HCT116 (cell line): ENCODE measurements at regions not wholly inside any gene's neighbourhood (a gene's known extent, or its start where the extent isn't known, plus 50 kb on each side); places are given as distances from the start of the nearest gene placed in this dataset.
"Not testable (repeated sequence)": the region's sequence is repeated elsewhere in the genome, so short reads cannot be mapped to it uniquely, and the experiment has no call there.

Source experiments
- ATAC-seq: fragments of 200-7000 bp; cut with Tn5 transposase; 2 replicates; pipeline ENCODE4 v1.9.1; 2020; ENCODE audit warnings: mild to moderate bottlenecking, moderate library complexity
- BruUV-seq: library from RNA; stranded (reverse); fragments of 400-500 nt; replicated peaks from 2 replicates; lab custom pipeline; 2021; lab: Mats Ljungman, UMichigan
- CTCF ChIA-PET: fragments of 300-600 bp; sonication (Branson Sonifier 250); formaldehyde crosslinking; loops from one replicate; lab custom pipeline; 2021; ENCODE audit warnings: antibody characterized with exemption; lab: Charles Lee
- POLR2A ChIA-PET: fragments of 300-600, 350-600 bp; sonication (Branson Sonifier 250); formaldehyde crosslinking; loops from one replicate; lab custom pipeline; 2021; ENCODE audit warnings: antibody characterized with exemption; lab: Charles Lee
- RAD21 ChIA-PET, 2 experiments: fragments of 300-600 bp; sonication (Branson Sonifier 250); formaldehyde crosslinking; loops; one replicate each; lab custom pipeline; 2023; ENCODE audit warnings: low total read pairs in 2 of 2; ENCODE audit not compliant: uncharacterized antibody in 2 of 2, unreplicated experiment in 2 of 2, low non-redundant PET in 1 of 2; lab: Charles Lee
- DNase-seq: peaks from one replicate; pipeline ENCODE4 v3.0.0-alpha.2; 2010; ENCODE audit warnings: low read depth, low spot score
- H2AFZ ChIP-seq: fragments of 200-600 bp; shearing (Covaris generic), sonication (generic); 2 replicates; pipeline ENCODE4 v1.6.1; 2017; ENCODE audit warnings: low read depth, mixed run types, mixed read lengths, antibody characterized with exemption, low read length; ENCODE audit not compliant: poor library complexity, severe bottlenecking
- H3K27ac ChIP-seq: 2 replicates; pipeline ENCODE4 v1.5.1; 2012; ENCODE audit warnings: low read depth, low read length
- H3K27me3 ChIP-seq: fragments of 200-600 bp; sonication (generic); 2 replicates; pipeline ENCODE4 v1.6.1; 2016; ENCODE audit warnings: mixed run types, low read length, mixed read lengths; ENCODE audit not compliant: insufficient read depth
- H3K36me3 ChIP-seq, 2 experiments: fragments of 200-500 bp in 1 of 2; fragments of 200-600 bp in 1 of 2; sonication (Bioruptor generic) in 1 of 2; sonication (generic) in 1 of 2; 2 replicates each; pipeline versions ENCODE4 v1.5.1 to v1.6.1; 2014 to 2016; ENCODE audit warnings: low read length in 2 of 2, inconsistent platforms in 1 of 2, mixed read lengths in 1 of 2, mixed run types in 1 of 2; ENCODE audit not compliant: insufficient read depth in 2 of 2, control insufficient read depth in 1 of 2
- H3K4me1 ChIP-seq, 2 experiments: fragments of 200-600 bp in 1 of 2; sonication (generic) in 1 of 2; 2 replicates each; pipeline versions ENCODE4 v1.5.1 to v1.6.1; 2012 to 2017; ENCODE audit warnings: low read length in 2 of 2, inconsistent platforms in 1 of 2, mild to moderate bottlenecking in 1 of 2, mixed read lengths in 1 of 2, mixed run types in 1 of 2, moderate library complexity in 1 of 2; ENCODE audit not compliant: insufficient read depth in 2 of 2, control insufficient read depth in 1 of 2
- H3K4me2 ChIP-seq: fragments of 200-600 bp; sonication (generic); 2 replicates; pipeline ENCODE4 v1.6.1; 2017; ENCODE audit warnings: mixed run types, low read length, mixed read lengths
- H3K4me3 ChIP-seq, 2 experiments: fragments of 200-600 bp in 1 of 2; sonication (generic) in 1 of 2; replicated peaks in 1 of 2; 2 replicates each; pipeline ENCODE4 v1.5.1; 2011 to 2016; ENCODE audit warnings: low read length in 2 of 2, control low read depth in 1 of 2, low read depth in 1 of 2, mild to moderate bottlenecking in 1 of 2, mixed read lengths in 1 of 2, mixed run types in 1 of 2
- H3K79me2 ChIP-seq: fragments of 200-600 bp; sonication (generic); 2 replicates; pipeline ENCODE4 v1.6.1; 2017; ENCODE audit warnings: mild to moderate bottlenecking, mixed run types, low read length, moderate library complexity, mixed read lengths; ENCODE audit not compliant: insufficient read depth
- H3K9ac ChIP-seq: fragments of 200-600 bp; sonication (generic); 2 replicates; pipeline ENCODE4 v1.6.1; 2016; ENCODE audit warnings: low read length, mixed read lengths
- H3K9me2 ChIP-seq: fragments of 200-600 bp; sonication (generic), shearing (Covaris generic); 2 replicates; pipeline ENCODE4 v1.6.1; 2017; ENCODE audit warnings: mixed run types, mild to moderate bottlenecking, moderate library complexity; ENCODE audit not compliant: insufficient read depth
- H3K9me3 ChIP-seq, 2 experiments: fragments of 200-500 bp in 1 of 2; fragments of 200-600 bp in 1 of 2; sonication (Bioruptor generic) in 1 of 2; sonication (generic) in 1 of 2; 2 replicates each; pipeline ENCODE4 v1.6.1; 2014 to 2017; ENCODE audit warnings: low read length in 2 of 2, mixed read lengths in 2 of 2, inconsistent platforms in 1 of 2, low read depth in 1 of 2, mild to moderate bottlenecking in 1 of 2, mixed run types in 1 of 2, moderate library complexity in 1 of 2; ENCODE audit not compliant: control insufficient read depth in 1 of 2, insufficient read depth in 1 of 2
- H4K20me1 ChIP-seq: fragments of 200-600 bp; sonication (generic), shearing (Covaris generic); 2 replicates; pipeline ENCODE4 v1.6.1; 2017; ENCODE audit warnings: mixed run types, mild to moderate bottlenecking, moderate library complexity; ENCODE audit not compliant: insufficient read depth
- ATF3 ChIP-seq: IDR thresholded peaks from 2 replicates; pipeline ENCODE4 v1.6.1; 2012
- CEBPB ChIP-seq: IDR thresholded peaks from 2 replicates; pipeline ENCODE4 v1.6.1; 2012; ENCODE audit warnings: low read depth
- ELF1 ChIP-seq: IDR thresholded peaks from 2 replicates; pipeline ENCODE4 v1.6.1; 2012; ENCODE audit warnings: low read depth, borderline replicate concordance
- EZH2 ChIP-seq: fragments of 200-600 bp; sonication (generic); IDR thresholded peaks from 2 replicates; pipeline ENCODE4 v1.6.1; 2017; ENCODE audit warnings: antibody characterized with exemption, mixed run types
- POLR2AphosphoS5 ChIP-seq: IDR thresholded peaks from 2 replicates; pipeline ENCODE4 v1.6.1; 2011; ENCODE audit warnings: mild to moderate bottlenecking, low read depth, low read length, moderate library complexity
- SIN3A ChIP-seq: IDR thresholded peaks from 2 replicates; pipeline ENCODE4 v1.6.1; 2012; ENCODE audit warnings: low read depth
- SP1 ChIP-seq: IDR thresholded peaks from 2 replicates; pipeline ENCODE4 v1.6.1; 2012; ENCODE audit warnings: low read depth
- SRF ChIP-seq: IDR thresholded peaks from 2 replicates; pipeline ENCODE4 v1.6.1; 2012; ENCODE audit warnings: low read depth
- TCF7L2 ChIP-seq: IDR thresholded peaks from 2 replicates; pipeline ENCODE4 v1.7.0; 2011; ENCODE audit warnings: borderline replicate concordance, inconsistent platforms; ENCODE audit not compliant: insufficient read depth, insufficient read length; ENCODE audit errors: extremely low read depth
- ZFX ChIP-seq: fragments of 450-650 bp; IDR thresholded peaks from 2 replicates; pipeline ENCODE4 v1.6.1; 2017
- ZNF274 ChIP-seq: fragments of 200-500 bp; sonication (Bioruptor generic); IDR thresholded peaks from 2 replicates; pipeline ENCODE4 v1.6.1; 2014; ENCODE audit warnings: mild to moderate bottlenecking, low read depth, low read length, inconsistent platforms
- intact Hi-C: fragments of 100-400 bp; cut with micrococcal nuclease; formaldehyde crosslinking; loops from 2 replicates; pipeline ENCODE4 v1.10.0; 2022
- TF ChIP-seq, protein P1 (sequence below): IDR thresholded peaks from 2 replicates; pipeline ENCODE4 v1.6.1; 2012; ENCODE audit warnings: low read depth

DNA sequence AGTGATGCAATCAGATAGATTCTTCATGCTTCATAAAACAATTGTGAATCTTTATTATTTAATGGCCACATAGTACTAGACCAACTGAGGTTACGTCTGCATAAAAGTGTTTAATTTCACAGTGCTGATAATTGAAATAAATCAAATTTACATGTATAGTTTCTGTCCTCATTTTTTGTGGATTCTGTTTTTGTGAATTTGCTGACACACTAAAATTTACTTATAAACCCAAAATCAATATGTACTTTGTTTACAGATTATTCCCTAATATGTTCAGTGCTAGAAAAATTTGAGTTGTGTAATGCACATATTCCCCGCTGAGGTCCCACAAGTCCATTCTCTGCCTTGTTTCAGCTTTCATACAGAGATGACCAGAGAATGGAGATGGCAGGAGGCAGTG is 759.8 kb downstream of the CENPC start:
- no peak for ATAC-seq

GRCh38 chr4:66782751-66783150 is 762.6 kb downstream of the CENPC start:
- H2AFZ ChIP-seq, ATAC-seq, intact Hi-C loops, H3K36me3 ChIP-seq, BruUV-seq, POLR2A ChIA-PET, RAD21 ChIA-PET, H3K4me1 ChIP-seq, DNase-seq, H3K27ac ChIP-seq, H4K20me1 ChIP-seq, H3K9me3 ChIP-seq, H3K9ac ChIP-seq, CTCF ChIA-PET, H3K9me2 ChIP-seq, H3K27me3 ChIP-seq, H3K4me3 ChIP-seq, H3K79me2 ChIP-seq, H3K4me2 ChIP-seq: not testable (repeated sequence)

More for the DNA sequence above, 759.8 kb downstream of the CENPC start:
- TF ChIP-seq CEBPB: no peak
- TF ChIP-seq, all 23 proteins: peak for 0
- no peaks in the 10 kb centered on the region for H4K20me1 ChIP-seq
- peaks cover 0 to 3% of the 10 kb centered on the region in 2 experiments; a peak in 1 of 4 replicates for H3K9me3 ChIP-seq
- no peaks in the 10 kb centered on the region for H3K79me2 ChIP-seq
- no peaks in the 10 kb centered on the region for H3K9me2 ChIP-seq
- intact Hi-C loops: no loop called here
- no peak overlapping the region for H3K4me2 ChIP-seq
- DNase-seq: no peak
- H3K36me3 ChIP-seq: no peaks in the 10 kb centered on the region
- CTCF ChIA-PET: no interaction called here
- POLR2A ChIA-PET: no interaction called here
- H3K27me3 ChIP-seq: no peaks in the 10 kb centered on the region
- H3K4me3 ChIP-seq: no peak overlapping the region
- no peak overlapping the region for H3K27ac ChIP-seq
- no peaks in the 10 kb centered on the region for H3K4me1 ChIP-seq
- RAD21 ChIA-PET: no interaction called here
- no peak overlapping the region for H2AFZ ChIP-seq
- H3K9ac ChIP-seq: no peak overlapping the region
- BruUV-seq: no TSS peak

- H3K9me2 ChIP-seq: no peaks in the 10 kb centered on the region
- H4K20me1 ChIP-seq: no peaks in the 10 kb centered on the region
- no peak for ATAC-seq
- H3K79me2 ChIP-seq: no peaks in the 10 kb centered on the region
- no peaks in the 10 kb centered on the region for H3K27me3 ChIP-seq
- H3K4me2 ChIP-seq: no peak overlapping the region
- no TSS peak for BruUV-seq
- no peak overlapping the region for H3K27ac ChIP-seq
- ChIA-PET POLR2A (no interaction called here), CTCF (no interaction called here), RAD21 (no interaction called here)
- no peak for DNase-seq
- peaks cover 0 to 9% of the 10 kb centered on the region in 2 experiments; a peak in 2 of 4 replicates for H3K9me3 ChIP-seq
- H3K9ac ChIP-seq: no peak overlapping the region
- intact Hi-C loops: no loop called here
- H3K4me1 ChIP-seq: no peaks in the 10 kb centered on the region
- no peaks in the 10 kb centered on the region for H3K36me3 ChIP-seq
- no peak overlapping the region for H3K4me3 ChIP-seq
- H2AFZ ChIP-seq: no peak overlapping the region
- TF ChIP-seq ELF1: no peak
- no peak for TF ChIP-seq SRF
- no peak for TF ChIP-seq CEBPB
- TF ChIP-seq ZFX: no peak
- TF ChIP-seq SP1: no peak
- no peak for TF ChIP-seq SIN3A
- no peak for TF ChIP-seq POLR2AphosphoS5
- no peak for TF ChIP-seq EZH2
- TF ChIP-seq ATF3: no peak
- TF ChIP-seq, protein P1, sequence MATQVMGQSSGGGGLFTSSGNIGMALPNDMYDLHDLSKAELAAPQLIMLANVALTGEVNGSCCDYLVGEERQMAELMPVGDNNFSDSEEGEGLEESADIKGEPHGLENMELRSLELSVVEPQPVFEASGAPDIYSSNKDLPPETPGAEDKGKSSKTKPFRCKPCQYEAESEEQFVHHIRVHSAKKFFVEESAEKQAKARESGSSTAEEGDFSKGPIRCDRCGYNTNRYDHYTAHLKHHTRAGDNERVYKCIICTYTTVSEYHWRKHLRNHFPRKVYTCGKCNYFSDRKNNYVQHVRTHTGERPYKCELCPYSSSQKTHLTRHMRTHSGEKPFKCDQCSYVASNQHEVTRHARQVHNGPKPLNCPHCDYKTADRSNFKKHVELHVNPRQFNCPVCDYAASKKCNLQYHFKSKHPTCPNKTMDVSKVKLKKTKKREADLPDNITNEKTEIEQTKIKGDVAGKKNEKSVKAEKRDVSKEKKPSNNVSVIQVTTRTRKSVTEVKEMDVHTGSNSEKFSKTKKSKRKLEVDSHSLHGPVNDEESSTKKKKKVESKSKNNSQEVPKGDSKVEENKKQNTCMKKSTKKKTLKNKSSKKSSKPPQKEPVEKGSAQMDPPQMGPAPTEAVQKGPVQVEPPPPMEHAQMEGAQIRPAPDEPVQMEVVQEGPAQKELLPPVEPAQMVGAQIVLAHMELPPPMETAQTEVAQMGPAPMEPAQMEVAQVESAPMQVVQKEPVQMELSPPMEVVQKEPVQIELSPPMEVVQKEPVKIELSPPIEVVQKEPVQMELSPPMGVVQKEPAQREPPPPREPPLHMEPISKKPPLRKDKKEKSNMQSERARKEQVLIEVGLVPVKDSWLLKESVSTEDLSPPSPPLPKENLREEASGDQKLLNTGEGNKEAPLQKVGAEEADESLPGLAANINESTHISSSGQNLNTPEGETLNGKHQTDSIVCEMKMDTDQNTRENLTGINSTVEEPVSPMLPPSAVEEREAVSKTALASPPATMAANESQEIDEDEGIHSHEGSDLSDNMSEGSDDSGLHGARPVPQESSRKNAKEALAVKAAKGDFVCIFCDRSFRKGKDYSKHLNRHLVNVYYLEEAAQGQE: no peak
- no peak for TF ChIP-seq TCF7L2
- TF ChIP-seq ZNF274: no peak
These were observed 768.2 kb downstream of the CENPC start for GRCh38 chr4:66777097-66777496.
